Left lobe of liver (tissue), 2 donors: ENCODE measurements at regions not wholly inside any gene's neighbourhood (a gene's known extent, or its start where the extent isn't known, plus 50 kb on each side); places are given as distances from the start of the nearest gene placed in this dataset.
"Not testable (repeated sequence)": the region's sequence is repeated elsewhere in the genome, so short reads cannot be mapped to it uniquely, and the experiment has no call there.

Experiments
- ATAC-seq: fragments of 200-7000 bp; cut with Tn5 transposase; one replicate; pipeline ENCODE4 v1.9.1; 2020; ENCODE audit warnings: mild to moderate bottlenecking, moderate library complexity
- DNase-seq: peaks from one replicate; pipeline ENCODE4 v3.0.0-alpha.2; 2020; ENCODE audit warnings: low spot score
- donor health status: DM: no; HTN: no; CAD: no; lungs with moderate emphysema.
- donor health status: DM: no; HTN: yes; CAD: no.

DNA sequence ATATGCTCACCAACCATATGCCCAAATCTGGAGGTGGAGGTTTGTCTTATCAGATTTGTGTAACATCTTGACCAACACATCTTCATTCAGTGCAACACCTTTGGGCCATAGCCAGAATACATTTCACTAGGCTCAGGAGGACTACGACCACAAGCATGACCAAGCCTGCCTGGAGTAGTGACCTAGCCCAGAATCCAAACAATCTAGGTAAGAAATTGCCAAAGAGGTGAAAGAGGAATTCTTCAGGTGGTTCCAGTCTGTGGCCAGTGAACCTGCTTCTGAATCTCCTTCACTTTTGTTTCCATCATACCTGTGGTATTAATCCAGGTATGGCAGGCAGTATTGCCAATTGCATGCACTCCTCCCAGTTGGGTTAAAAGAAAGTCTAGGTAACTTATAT lies 112.8 kb upstream of the RAB18 start:
- ATAC-seq (no peak), DNase-seq (no peak)

DNA sequence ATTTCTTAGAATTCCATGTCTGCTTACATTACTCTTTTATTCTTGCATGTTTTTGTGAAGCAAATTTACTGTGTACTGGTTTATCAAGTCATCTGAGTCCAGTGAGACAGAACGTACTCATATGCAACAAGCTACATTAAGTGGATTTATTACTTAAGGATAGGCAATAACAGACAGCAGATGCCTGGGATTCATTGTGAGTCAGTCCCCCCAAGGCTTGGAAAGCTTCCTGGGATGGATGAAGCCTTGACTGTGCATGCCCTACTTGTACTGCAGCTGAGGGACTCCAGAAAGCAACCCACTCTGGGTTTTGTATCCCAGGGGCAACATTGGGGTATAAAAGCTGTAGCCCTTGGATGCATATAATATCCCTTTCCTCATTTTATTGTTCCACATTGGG lies 113.4 kb upstream of the RAB18 start:
- ATAC-seq (no peak), DNase-seq (no peak)

DNA sequence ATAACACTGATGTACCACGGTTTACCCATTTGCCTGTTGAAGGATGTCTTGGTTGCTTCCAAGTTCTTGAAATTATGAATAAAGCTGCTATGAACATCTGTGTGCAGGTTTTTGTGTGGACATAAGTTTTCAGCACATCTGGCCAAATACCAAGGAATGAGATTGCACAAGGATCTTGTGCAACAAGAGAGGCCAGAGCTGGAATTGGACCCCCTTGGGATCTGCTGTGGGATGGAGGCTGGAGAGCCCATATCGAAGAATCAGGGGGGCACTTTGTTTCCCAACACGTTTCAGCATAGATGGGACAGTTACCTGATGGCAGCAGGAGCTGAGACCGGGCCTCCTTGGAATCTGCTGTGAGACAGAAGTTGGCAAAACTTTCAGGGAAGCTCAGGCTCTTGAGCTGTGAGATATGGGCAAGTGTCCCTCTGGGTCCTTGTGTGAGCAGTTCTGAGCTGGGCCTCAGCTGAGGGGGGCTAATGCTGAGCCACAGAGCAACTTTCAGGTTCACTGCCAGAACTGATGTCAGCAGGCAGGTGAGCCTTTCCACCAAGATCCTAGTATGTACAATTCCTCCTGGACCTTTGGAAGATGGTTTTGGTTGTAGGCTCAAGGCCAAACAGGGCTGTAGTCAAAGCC lies 115.2 kb upstream of the RAB18 start:
- no peak for DNase-seq

DNA sequence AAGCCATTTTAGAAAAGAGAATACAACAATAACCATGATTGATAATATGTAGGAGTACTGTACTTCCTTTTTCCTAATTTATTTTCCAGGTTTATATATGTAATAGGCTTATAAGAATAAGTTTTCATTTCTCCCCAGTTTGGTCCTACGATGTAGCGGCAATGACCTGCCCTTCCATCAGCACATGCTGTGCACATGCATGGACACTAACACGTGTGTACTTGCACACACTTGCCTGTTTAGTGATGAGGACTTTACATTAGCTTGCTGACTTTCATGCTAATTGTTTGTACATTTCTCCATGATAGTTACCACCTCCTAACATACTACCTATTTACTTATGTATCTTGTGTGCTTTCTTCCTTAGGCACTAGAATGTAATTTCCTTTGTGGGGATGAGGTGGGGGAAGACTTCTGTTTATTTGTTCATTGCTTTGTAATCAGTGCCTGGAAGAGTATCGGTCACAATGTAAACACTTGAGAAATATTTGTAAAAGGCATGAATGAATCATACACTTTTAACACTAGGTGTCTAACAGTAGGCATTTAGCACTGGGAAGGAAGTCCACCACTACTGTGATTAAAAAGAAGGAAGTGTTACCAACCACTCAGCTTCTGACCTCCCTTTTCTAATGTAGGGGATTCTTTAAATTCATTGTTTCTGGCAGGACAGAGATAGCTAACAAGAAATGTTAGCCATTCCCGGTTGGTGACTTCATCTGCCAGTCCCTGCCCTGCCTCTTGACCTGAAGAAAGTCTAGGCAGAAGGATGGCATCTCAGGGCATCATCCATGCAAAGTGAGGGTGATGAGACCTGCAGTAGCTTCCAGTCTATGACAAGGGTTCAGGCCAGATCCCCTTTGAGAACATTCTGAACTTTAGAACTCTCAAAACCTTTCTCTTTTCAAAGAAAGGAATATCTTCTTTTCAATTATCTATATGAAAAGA lies 120.2 kb upstream of the RAB18 start:
- no peak for ATAC-seq

More for the DNA sequence above, 115.2 kb upstream of the RAB18 start:
- no peak for ATAC-seq

DNA sequence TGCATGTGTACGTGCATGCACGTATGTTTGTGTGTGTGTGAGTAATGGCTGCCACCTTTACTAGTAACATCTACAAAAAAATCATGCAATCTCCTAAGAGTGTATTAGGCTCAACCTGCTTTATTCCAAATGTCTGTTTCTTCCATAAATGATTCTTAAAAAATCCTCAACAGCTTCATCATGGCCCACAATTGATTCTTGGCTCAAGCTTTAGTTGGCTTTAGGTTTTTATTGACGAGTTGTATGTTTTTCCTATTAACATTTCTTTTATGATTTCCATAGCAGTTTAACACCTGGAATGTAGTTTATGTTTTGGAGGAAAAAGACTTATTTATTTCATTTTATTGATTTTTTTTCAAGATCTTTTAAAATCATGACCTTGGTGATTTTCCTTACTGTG lies 121.9 kb upstream of the RAB18 start:
- no peak for DNase-seq
- no peak for ATAC-seq

More for the DNA sequence above, 120.2 kb upstream of the RAB18 start:
- no peak for DNase-seq

DNA sequence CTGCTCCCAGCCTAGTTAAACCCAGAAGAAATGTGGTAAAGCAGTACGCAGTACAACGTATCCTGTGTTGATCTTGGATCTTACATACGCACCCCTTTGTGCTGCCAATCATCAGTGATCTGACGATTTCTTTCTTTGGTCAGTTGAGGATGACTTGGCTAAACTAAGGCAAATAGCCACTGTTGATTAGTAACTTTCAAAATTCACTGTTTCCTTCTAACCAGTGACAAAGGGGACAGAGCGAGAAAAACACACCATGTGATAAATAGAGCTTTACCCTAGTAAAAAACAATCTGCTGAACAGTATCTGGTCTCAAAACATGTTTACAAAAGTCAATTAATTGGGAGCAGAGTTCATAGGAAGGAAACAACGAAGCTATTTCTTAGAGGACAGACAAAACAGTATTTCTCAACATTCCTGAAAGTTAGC lies 123.2 kb upstream of the RAB18 start:
- ATAC-seq, result no peak
- no peak for DNase-seq

DNA sequence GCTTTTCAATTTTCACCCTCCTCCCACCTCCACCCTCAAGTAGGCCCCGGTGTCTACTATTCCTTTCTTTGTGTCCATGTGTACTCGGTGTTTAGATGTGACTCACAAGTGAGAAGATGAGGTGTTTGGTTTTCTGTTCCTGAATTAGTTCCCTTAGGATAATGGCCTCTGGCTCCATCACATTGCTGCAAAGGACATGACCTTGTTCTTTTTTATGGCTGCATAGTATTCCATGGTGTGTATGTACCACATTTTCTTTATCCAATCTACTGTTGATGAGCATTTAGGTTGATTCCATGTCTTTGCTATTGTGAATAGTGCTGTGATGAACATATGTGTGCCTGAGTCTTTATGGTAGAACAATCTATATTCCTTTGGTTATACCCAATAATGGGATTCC lies 125.1 kb upstream of the RAB18 start:
- not testable (repeated sequence) for ATAC-seq, DNase-seq

DNA sequence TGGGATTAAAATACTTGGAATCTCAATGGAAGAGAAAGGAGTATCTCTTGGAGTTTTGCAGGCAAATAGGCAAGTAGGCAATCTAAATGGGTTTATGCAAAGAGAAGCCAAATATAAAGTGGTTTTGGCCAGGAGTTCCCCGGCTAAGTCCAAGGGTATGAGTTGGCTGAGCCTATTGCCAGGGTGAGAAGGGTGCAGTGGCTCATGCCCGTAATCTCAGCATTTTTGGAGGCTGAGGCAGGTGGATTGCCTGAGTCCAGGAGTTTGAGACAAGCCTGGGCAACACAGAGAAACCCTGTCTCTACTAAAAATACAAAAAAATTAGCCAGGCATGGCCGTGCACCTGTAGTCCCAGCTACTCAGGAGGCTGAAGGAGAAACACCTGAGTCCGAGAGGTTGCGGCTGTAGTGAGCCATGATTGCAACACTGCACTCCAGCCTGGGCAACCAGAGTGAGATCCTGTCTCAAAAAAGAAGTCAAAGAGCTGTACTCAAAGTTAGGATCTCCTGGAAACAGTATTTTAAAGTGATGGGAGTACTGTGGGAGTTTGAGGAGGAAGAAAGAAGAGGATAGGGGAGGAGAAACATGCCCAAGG lies 130.4 kb upstream of the RAB18 start:
- DNase-seq, result no peak
- no peak for ATAC-seq

DNA sequence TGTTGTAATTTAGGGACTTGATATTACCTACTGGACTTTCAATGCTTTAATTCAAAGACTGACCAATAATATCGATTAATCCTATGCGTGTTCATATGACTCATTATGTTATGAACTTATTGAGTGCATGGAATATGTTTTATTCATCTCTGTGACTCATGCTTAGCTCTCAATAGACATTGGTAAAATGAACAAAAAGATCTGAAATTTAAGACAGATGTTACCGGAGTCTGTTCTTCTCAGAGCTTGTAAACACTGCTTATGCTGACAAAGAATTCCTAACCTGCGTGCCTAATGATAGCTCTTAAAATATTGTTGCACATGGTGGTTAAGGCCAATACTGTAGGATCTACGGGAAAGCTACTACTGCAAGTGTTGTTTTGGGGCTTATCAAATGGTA lies 131.5 kb upstream of the ACBD5 start:
- no peak for DNase-seq
- ATAC-seq, result no peak

DNA sequence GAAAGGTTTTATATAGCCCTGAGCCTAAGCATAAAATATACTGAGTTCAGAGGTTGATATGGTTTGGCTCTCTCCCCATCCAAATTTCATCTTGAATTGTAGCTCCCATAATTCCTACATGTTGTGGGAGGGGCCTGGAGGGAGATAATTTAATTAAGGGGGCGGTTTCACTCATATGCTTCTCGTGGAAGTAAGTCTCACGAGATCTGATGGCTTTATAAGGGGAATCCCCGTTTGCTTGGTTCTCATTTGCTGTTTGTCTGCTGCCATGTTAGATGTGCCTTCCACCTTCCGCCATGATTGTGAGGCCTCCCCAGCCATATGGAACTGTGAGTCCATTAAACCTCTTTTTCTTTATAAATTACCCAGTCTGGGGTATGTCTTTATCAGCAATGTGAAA lies 130.8 kb upstream of the ACBD5 start:
- not testable (repeated sequence) for DNase-seq, ATAC-seq

DNA sequence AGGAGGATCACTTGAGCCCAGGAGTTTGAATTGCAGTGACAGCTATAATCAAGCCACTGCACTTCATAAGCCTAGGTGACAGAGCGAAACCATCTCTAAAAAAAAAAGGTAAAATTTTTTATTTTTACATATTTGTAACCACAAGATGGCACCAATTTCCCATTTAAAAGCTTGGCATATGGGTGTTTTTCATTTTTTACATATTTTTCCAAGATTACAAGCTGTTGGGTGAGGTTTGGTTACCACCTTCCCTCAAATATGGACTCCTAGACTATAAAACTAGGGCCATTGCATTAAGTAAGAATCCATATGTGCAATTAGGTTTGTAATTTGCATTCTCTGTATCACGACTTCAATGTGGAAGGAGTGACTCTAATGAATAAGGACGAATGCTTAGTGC lies 129.3 kb upstream of the ACBD5 start:
- ATAC-seq (no peak), DNase-seq (no peak)

DNA sequence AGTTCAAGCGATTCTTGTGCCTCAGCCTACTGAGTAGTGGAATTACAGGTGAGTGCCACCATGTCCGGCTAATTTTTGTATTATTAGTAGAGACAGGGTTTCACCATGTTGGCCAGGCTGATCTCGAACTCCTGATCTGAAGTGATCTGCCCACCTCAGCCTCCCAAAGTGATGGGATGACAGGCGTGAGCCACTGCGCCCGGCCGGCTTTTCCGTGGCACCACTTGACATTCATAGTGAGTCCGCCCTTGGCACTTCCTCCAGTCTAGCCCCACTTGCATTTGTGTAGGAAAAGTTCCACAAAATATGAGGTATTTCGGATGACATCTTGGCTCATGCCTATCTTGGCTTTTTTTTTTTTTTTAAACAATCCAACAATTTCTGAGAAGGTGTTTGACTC lies 128.1 kb upstream of the ACBD5 start:
- DNase-seq, result no peak
- no peak for ATAC-seq

DNA sequence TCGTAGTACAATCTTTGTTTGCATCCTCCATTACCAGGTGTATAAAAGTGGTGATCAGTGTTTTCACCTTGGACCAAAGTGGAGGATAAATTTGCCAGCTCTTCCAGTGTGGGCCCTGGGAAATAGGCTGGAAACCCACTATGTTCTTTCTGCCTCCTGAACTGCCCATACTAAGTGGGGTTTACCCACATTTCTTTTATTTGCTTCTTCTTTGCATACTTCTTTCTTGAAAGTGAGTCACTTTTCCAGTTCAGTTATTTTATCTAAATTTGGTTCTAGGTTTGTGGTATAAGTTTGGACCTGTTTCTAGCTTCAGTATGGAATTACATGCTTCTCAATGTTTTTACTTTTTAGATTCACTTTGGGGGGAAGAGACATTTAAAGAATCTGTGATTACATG lies 126.2 kb upstream of the ACBD5 start:
- DNase-seq, result no peak
- no peak for ATAC-seq

DNA sequence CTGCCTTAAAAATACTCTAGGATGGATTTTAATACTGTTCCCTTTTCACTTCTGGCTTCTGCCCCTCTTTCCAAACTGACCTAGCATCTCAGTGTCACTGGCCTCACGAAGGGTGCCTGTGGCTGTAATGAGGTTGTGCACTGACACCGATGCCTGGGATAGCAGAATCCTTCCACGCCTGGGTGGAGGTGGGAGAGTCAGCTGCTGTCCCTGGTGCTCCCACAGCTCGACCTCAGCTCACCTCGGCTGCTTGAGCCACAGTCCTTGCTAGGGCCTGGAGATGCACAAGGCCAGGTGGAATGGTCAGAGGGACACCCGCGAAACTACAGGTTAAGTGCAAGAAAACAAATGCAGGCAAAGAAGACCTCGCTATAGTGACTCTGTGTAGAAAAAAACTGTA lies 123.4 kb upstream of the ACBD5 start:
- DNase-seq (no peak), ATAC-seq (no peak)

DNA sequence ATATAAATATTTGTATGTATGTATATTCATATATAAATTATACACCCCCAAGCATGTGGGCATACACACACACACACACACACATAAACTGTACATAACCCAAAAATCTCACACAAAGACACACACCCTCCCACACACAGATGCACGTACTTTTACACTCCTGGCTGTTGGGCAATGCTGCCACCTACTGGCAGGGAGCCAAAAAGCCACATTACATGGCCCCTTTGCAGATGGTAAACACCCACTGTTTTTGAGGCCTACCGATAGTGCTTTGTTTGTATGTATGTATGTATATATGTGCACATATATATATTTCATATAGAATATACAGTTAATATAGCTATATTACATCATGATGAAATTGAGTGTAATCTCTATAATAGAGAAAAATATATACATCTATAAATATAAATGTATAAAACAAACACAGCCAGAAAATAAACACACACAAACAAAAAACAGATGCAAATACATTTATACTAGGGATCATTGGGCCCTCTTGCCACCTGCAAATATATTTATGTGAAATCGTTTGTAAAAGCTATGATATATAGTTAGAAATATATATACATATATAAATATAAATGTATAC lies 120.1 kb upstream of the ACBD5 start:
- peak; percentile 78 for DNase-seq
- peak; percentile 87 for ATAC-seq

DNA sequence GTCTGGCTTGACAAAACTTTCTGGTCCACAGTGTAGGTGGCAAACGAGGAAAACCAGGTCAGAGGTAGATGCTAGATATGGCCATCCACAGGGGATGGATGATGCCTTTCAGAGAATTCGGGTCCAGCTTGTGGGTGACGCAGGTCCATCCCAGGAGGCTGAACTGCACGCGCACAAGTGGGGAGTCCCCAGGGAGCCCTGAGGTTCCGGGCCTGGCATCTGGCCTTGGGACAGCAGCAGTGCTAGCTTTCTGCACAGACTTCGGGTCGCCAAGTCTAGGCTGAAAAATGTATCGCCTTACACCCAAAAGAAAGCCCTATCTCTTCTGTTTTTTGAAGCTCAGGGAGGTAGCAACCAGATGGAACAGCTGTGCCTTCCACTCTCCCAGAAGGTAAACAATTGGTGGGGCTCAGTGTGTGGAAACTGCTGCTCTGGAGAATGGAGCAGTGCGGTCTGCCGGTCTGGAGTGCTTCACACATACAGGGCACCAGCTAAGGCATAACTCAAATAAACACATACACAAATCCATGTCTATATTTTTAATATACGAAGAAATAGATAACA lies 119.3 kb upstream of the ACBD5 start:
- ATAC-seq (no peak), DNase-seq (no peak)

DNA sequence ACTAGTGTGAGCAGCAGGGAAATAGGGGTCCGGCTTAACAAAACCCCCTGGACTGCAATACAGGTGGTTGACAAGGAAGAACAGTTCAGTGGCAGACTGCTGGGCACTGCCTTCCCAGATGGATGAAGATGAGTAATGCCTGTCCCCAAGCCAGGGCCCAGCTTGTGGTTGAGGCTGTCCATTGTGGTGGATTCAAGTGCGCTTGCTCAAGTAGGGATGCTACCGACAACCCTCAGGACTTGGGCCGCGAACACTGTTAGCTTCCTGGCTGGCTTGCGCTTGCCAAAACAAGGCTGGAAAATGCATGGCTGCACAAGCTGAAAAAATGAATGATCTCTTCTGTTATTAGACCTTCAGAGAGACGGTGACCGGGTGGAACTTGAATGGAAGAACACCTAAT lies 116.1 kb upstream of the ACBD5 start:
- ATAC-seq (no peak), DNase-seq (no peak)

DNA sequence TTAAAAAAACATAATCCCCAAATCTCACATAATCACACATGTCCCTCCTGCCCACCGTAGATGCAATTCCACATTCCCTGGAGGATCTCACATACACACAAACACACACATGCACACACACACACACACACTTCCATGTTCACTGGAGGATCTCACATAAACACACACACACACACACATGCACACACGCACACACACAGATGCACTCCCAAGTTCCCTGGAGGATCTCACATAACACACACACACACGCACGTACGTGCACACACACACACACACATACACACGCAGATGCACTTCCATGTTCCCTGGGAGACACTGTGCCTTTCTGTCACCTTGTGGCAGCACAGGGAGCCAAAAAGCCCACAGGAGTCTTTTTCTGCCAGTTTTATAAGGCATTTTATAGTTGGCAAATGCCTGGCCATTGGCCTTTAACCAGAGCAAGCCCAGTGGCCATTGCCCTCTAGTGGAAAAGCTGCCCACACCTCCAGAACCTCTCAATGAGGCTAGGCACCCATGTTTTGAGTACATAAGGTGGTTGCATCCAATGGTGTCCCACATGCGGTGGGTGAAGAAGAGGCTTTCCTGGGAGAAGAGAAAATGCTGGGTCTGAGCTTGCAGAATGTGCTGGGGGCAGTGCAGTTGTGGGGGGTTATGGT lies 115.4 kb upstream of the ACBD5 start:
- ATAC-seq (peak; percentile 83), DNase-seq (no peak)

DNA sequence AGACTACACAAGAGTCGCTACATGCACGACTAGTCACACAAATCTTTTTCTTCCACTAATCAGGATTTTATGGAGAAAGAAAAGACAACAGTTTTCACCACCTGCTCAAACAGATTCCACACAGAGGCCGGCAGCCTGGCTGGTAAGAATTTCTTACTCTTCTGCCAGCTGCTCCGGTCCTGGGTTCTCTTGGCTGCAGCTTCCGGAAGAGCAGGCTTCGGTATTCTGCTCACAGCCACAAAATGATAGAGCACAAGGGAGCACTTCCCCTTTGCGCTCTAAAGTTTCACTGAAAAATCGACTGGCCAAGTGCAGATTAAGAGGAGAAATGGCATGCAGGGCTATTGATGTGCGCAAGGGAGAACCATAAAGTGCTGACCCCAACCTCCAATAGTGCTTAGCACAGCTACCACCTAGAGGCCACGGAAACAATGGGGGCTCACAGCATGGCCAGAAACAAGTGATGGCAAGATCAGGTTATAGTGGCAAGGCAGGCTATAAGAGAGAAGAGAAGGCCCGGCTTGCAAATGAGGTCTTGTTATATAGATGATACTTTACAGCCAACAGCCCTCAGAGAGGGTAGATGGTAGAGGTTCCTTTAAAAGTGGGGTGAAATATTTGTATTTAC lies 114.2 kb upstream of the ACBD5 start:
- peak; percentile 71 for ATAC-seq
- not testable (repeated sequence) for DNase-seq

DNA sequence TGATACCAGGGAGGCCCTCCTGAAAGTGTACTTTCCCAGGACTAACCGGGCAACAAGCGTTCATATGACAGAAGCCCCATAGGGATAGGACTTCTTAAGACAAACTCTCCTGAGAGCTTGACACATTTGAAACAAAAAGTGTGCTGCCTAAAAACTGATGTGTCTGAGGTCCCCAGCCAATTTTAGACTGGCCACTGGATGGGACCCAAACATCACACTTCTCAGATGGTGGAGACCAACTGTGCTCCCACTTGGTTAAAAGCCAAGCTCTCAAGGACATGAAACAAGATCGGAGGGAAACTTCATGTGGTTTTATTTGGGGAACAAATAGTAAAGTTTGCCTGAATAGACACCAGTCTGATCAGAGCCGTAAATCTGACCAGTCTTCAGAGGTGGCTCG lies 113.5 kb upstream of the ACBD5 start:
- not testable (repeated sequence) for ATAC-seq, DNase-seq
